ENCODE measurements at regions not wholly inside any gene's neighbourhood (a gene's known extent, or its start where the extent isn't known, plus 50 kb on each side); places are given as distances from the start of the nearest gene placed in this dataset.

GRCh38 chr2:120421126-120421829 is 75.3 kb downstream of the INHBB start:
- DNase-seq (no peak), ATAC-seq (ENCODE audit: low read depth) (no peak)

DNA sequence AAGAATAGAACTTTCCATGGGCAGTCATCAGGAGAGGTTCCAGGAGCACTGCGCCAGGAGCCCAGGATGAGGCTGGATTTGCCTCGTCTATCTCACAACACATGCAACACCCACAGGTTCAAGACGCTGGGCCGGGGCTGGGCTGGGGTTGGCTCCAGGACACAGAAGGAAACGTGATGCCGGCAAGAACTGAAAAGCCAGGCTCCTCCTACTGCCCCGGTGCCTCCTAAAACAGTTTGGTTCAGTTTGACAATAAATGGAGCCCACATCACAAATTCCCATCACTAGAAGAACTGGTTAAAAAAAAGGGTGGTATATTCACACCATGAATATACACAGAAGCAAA is 75.9 kb downstream of the INHBB start:
- no peak overlapping the region for H3K4me3 ChIP-seq (ENCODE audit: control extremely low read depth in 1 of 5, extremely low read depth in 1 of 5, insufficient read depth in 1 of 5, low read depth in 2 of 5, low read length in 4 of 5)
- H3K9me3 Mint-ChIP-seq (ENCODE audit: insufficient read depth), result no peaks in the 10 kb centered on the region
- CTCF ChIA-PET, result no interaction called here
- H3K79me2 ChIP-seq (ENCODE audit: control insufficient read depth, insufficient read depth, low read length), result no peaks in the 10 kb centered on the region
- no peak for DNase-seq
- no peak overlapping the region for H3K27ac Mint-ChIP-seq
- H4K20me1 ChIP-seq (ENCODE audit: control insufficient read depth, insufficient read depth, low read length, poor library complexity, severe bottlenecking), result no peaks in the 10 kb centered on the region
- H3K4me1 ChIP-seq (ENCODE audit: control insufficient read depth in 2 of 2, insufficient read depth in 2 of 2, low read length in 2 of 2), result no peaks in the 10 kb centered on the region
- H3K9me3 ChIP-seq (ENCODE audit: control extremely low read depth in 1 of 3, control insufficient read depth in 2 of 3, insufficient read depth in 1 of 3, low read length in 2 of 3), result no peaks in the 10 kb centered on the region
- no peaks in the 10 kb centered on the region for H3K36me3 ChIP-seq (replicated peaks in 1 of 2; ENCODE audit: control extremely low read depth in 1 of 2, control insufficient read depth in 1 of 2, extremely low read depth in 1 of 2, insufficient read depth in 2 of 2, low read length in 1 of 2)
- ATAC-seq (ENCODE audit: low read depth), result no peak
- H3K4me2 ChIP-seq (replicated peaks; ENCODE audit: low read depth, low read length, poor library complexity, severe bottlenecking), result no peak overlapping the region
- H3K27me3 Mint-ChIP-seq, result peaks cover 30% of the 10 kb centered on the region
- no peak overlapping the region for H2AFZ ChIP-seq (ENCODE audit: insufficient read depth, low read depth, low read length, poor library complexity, severe bottlenecking)
- intact Hi-C loops (cut with micrococcal nuclease), result no loop called here
- 80% methylated on average over 6 of the region's 7 CpGs for WGBS (ENCODE audit: insufficient coverage)
- TF ChIP-seq, protein P1, sequence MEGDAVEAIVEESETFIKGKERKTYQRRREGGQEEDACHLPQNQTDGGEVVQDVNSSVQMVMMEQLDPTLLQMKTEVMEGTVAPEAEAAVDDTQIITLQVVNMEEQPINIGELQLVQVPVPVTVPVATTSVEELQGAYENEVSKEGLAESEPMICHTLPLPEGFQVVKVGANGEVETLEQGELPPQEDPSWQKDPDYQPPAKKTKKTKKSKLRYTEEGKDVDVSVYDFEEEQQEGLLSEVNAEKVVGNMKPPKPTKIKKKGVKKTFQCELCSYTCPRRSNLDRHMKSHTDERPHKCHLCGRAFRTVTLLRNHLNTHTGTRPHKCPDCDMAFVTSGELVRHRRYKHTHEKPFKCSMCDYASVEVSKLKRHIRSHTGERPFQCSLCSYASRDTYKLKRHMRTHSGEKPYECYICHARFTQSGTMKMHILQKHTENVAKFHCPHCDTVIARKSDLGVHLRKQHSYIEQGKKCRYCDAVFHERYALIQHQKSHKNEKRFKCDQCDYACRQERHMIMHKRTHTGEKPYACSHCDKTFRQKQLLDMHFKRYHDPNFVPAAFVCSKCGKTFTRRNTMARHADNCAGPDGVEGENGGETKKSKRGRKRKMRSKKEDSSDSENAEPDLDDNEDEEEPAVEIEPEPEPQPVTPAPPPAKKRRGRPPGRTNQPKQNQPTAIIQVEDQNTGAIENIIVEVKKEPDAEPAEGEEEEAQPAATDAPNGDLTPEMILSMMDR (IDR thresholded peaks at IDR 0.05), result no peak
- TF ChIP-seq EZH2 (IDR thresholded peaks at IDR 0.05; ENCODE audit: borderline replicate concordance, insufficient read depth, low read depth, low read length, poor library complexity, severe bottlenecking), result no peak
- POLR2A ChIA-PET, result no interaction called here
- no peaks in the 10 kb centered on the region for H3K27me3 ChIP-seq (replicated peaks in 1 of 4; ENCODE audit: control extremely low read depth in 1 of 4, control insufficient read depth in 3 of 4, insufficient read depth in 4 of 4, low read length in 3 of 4)
- no peaks in the 10 kb centered on the region for H3K4me1 Mint-ChIP-seq
- H3K4me3 Mint-ChIP-seq, result no peak overlapping the region
- no peak overlapping the region for H3K9ac ChIP-seq (ENCODE audit: low read length)
- H3K27ac ChIP-seq (ENCODE audit: low read length in 2 of 2), result no peak overlapping the region

More at GRCh38 chr2:120421126-120421829, 75.3 kb downstream of the INHBB start:
- Histone ChIP-seq H3K4me2 (replicated peaks; ENCODE audit: low read depth, low read length, poor library complexity, severe bottlenecking) (no peak overlapping the region), H3K36me3 (replicated peaks in 1 of 2; ENCODE audit: control extremely low read depth in 1 of 2, control insufficient read depth in 1 of 2, extremely low read depth in 1 of 2, insufficient read depth in 2 of 2, low read length in 1 of 2) (no peaks in the 10 kb centered on the region), H3K79me2 (ENCODE audit: control insufficient read depth, insufficient read depth, low read length) (no peaks in the 10 kb centered on the region), H4K20me1 (ENCODE audit: control insufficient read depth, insufficient read depth, low read length, poor library complexity, severe bottlenecking) (no peaks in the 10 kb centered on the region), H3K27me3 (replicated peaks in 1 of 4; ENCODE audit: control extremely low read depth in 1 of 4, control insufficient read depth in 3 of 4, insufficient read depth in 4 of 4, low read length in 3 of 4) (no peaks in the 10 kb centered on the region), H3K4me3 (ENCODE audit: control extremely low read depth in 1 of 5, extremely low read depth in 1 of 5, insufficient read depth in 1 of 5, low read depth in 2 of 5, low read length in 4 of 5) (no peak overlapping the region), H3K9ac (ENCODE audit: low read length) (no peak overlapping the region), H3K4me1 (ENCODE audit: control insufficient read depth in 2 of 2, insufficient read depth in 2 of 2, low read length in 2 of 2) (no peaks in the 10 kb centered on the region), H3K27ac (ENCODE audit: low read length in 2 of 2) (no peak overlapping the region), H2AFZ (ENCODE audit: insufficient read depth, low read depth, low read length, poor library complexity, severe bottlenecking) (no peak overlapping the region), H3K9me3 (ENCODE audit: control extremely low read depth in 1 of 3, control insufficient read depth in 2 of 3, insufficient read depth in 1 of 3, low read length in 2 of 3) (no peaks in the 10 kb centered on the region)
- H3K9me3 Mint-ChIP-seq (ENCODE audit: insufficient read depth), result no peaks in the 10 kb centered on the region
- H3K4me1 Mint-ChIP-seq, result no peaks in the 10 kb centered on the region
- ChIA-PET CTCF (no interaction called here), POLR2A (no interaction called here)
- no peak overlapping the region for H3K4me3 Mint-ChIP-seq
- H3K27me3 Mint-ChIP-seq, result peaks cover 25% of the 10 kb centered on the region
- 85% methylated on average over 11 of the region's 12 CpGs for WGBS (ENCODE audit: insufficient coverage)
- no peak overlapping the region for H3K27ac Mint-ChIP-seq
- intact Hi-C loops (cut with micrococcal nuclease), result no loop called here
- TF ChIP-seq EZH2 (IDR thresholded peaks at IDR 0.05; ENCODE audit: borderline replicate concordance, insufficient read depth, low read depth, low read length, poor library complexity, severe bottlenecking), result no peak
- TF ChIP-seq, protein P1 (IDR thresholded peaks at IDR 0.05), result no peak

Measured in B cell (primary cell).